ENCODE measurements at regions not wholly inside any gene's neighbourhood (a gene's known extent, or its start where the extent isn't known, plus 50 kb on each side); places are given as distances from the start of the nearest gene placed in this dataset.
"Not testable (repeated sequence)": the region's sequence is repeated elsewhere in the genome, so short reads cannot be mapped to it uniquely, and the experiment has no call there.

- not testable (repeated sequence) for TF ChIP-seq CTCF (optimal IDR thresholded peaks at IDR 0.05 in 1 of 3, IDR thresholded peaks at IDR 0.05 in 1 of 3, conservative IDR thresholded peaks at IDR 0.05 in 1 of 3; ENCODE audit: extremely low read depth in 1 of 3, insufficient read depth in 2 of 3, low read length in 3 of 3); EZH2 (IDR thresholded peaks at IDR 0.05; ENCODE audit: low read length)
Observed at GRCh38 chr10:42232955-42233354, 405.4 kb downstream of the ZNF33B start.
